GOT3 (cell line): ENCODE measurements at regions not wholly inside any gene's neighbourhood (a gene's known extent, or its start where the extent isn't known, plus 50 kb on each side); places are given as distances from the start of the nearest gene placed in this dataset.
A peak's percentile ranks its signal among the peaks of the same experiment; 100 is the strongest.
"Not testable (repeated sequence)": the region's sequence is repeated elsewhere in the genome, so short reads cannot be mapped to it uniquely, and the experiment has no call there.

Experiments used
- DNase-seq: peaks from one replicate; lab custom pipeline; 2025; ENCODE audit warnings: mixed read lengths; lab: John Stamatoyannopoulos, UW

- no peak for DNase-seq
Measured at GRCh38 chr15:100720406-100720967, 118.1 kb downstream of the ASB7 start.

DNA sequence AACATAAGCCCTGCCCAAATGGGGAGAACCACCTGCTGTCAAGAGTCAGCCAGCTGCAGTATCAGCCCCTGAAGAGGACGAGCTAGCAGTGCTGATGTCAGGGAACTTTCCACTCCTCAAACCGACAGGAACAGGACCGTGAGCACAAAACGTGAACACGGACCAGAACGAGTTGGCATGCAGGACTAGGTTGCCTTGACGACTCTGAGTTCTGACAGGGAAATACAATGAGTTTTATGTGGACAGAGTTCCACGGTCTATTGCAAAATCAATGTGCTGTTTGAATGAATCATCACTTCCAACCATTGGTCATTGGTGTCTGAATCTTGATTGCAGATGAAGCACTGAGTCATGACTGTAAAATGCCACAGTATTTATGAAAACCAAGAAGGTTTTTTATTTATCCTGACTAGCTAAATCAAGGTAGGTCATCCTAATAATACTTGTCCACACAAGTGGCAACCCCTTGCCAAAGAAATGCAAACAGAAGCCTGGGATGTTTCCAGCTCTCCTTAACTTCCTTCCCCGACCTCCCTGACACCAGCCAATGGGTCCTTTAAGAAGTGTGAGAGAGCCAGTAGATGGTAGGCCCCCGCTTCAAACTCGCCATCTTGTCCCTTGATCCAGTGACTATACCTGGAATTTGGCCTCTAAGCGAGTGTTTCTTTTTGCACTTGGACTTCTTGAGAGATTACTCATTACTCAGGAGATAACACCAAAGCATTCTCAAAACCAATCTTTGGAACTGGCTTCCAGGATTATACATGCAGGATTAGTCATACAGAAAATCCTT lies 119.6 kb downstream of the ASB7 start:
- peak; percentile 58 for DNase-seq

- no peak for DNase-seq
Measured at GRCh38 chr15:100722551-100723314, 120.3 kb downstream of the ASB7 start.

DNA sequence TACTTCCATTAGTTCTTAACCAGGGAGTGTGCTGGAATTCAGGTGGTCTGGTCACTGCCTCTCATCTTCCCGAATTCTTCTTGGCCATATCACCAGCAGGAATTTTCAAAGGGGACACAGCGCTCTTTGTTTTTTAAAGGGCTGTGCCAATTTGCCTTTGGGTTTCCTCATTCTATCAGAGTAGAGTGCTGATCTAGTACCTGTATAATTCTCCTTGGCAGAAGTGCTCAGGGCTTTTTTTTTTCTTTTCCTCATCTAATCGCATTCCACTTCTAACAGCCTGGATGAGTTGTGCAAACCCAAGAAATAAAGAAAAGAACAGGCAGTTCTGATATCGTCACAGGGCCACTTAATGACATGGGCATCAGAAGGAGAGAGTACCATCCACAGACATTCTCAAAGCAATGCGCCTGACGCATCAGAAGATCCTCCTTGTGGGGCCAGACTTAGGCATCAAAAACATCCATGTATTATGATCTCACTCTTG lies 121.0 kb downstream of the ASB7 start:
- no peak for DNase-seq

GRCh38 chr15:100725121-100726069 lies 123.0 kb downstream of the ASB7 start:
- DNase-seq = no peak

DNA sequence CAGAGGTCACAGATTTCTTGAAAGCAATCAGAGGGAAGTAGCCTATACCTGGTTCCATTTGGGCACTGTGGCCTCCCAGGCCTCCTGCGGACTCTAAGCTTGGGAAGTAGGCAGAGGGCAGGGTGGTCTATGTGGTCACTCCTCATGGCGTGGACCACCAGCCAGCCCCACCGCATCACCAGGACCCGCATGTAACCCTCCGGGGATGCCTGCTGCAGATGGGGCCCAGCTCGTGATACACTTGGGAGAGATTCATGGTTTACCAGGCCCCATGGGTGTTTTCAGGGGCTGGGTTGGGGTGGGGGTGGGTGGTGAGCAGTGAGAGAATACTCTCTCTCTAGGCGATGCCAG lies 123.7 kb downstream of the ASB7 start:
- no peak for DNase-seq

GRCh38 chr15:100726421-100727190 lies 124.2 kb downstream of the ASB7 start:
- no peak for DNase-seq

DNA sequence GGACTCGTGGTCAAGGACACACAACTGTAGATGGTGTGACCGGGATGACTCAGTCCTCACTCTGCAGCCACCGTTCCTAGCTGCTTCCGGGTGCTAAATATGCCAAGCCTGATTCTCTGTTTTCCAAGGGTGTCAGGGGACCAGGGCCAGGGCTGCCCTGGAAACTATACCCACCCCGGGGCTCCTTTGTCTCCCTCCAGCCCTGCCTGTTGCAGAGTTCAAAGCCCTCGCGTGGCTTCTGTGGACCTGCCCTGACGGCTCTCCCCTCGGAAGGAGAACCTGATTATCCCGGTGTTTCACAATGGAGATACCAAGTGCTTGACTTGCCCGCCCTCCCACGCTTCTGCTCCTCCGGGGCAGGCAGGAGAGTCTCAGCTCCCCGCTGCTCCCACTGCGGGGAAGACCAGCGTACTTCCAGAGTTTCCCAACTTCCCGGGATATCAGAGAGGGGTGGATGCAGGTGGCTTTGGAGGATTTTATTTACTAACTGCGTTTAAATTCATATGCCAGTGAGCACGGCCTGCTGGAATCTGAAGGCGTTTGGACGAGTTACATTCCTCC lies 125.0 kb downstream of the ASB7 start:
- DNase-seq = no peak

- DNase-seq = no peak
Measured at GRCh38 chr15:100728371-100729201, 126.2 kb downstream of the ASB7 start.

GRCh38 chr15:100729461-100729860 lies 127.1 kb downstream of the ASB7 start:
- no peak for DNase-seq

GRCh38 chr15:100730129-100730528 lies 127.7 kb downstream of the ASB7 start:
- no peak for DNase-seq

DNA sequence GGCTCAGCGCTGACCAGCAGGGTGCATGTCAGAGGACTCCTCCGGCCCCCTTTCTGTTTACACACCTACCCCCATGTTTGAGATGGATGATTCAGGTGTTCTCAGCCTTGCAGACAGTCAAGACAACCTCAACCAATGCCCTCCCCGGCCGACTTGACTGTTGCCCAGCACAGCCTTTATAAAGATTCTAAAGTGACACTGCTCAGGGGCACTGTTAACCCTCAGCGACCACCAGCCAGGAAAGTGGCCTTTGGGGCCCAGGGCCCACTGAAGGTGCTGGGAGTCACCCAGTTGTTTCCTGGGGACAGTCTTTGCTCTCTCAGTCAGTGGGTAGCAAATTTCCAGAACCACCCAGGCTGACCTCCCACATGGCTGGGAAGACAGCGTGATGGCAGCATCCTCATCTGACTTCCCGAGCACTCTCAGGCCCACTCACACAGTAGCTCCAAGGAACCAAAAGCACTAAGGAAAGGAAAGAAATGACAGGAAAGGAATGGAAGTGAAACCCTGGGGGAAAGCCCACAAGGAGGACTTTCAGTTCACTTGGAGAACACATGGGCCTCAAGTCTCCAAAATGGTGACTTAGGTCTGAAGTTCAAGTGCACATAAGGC lies 128.4 kb downstream of the ASB7 start:
- no peak for DNase-seq

- DNase-seq = no peak
Measured at GRCh38 chr15:100731267-100732152, 129.1 kb downstream of the ASB7 start.

DNA sequence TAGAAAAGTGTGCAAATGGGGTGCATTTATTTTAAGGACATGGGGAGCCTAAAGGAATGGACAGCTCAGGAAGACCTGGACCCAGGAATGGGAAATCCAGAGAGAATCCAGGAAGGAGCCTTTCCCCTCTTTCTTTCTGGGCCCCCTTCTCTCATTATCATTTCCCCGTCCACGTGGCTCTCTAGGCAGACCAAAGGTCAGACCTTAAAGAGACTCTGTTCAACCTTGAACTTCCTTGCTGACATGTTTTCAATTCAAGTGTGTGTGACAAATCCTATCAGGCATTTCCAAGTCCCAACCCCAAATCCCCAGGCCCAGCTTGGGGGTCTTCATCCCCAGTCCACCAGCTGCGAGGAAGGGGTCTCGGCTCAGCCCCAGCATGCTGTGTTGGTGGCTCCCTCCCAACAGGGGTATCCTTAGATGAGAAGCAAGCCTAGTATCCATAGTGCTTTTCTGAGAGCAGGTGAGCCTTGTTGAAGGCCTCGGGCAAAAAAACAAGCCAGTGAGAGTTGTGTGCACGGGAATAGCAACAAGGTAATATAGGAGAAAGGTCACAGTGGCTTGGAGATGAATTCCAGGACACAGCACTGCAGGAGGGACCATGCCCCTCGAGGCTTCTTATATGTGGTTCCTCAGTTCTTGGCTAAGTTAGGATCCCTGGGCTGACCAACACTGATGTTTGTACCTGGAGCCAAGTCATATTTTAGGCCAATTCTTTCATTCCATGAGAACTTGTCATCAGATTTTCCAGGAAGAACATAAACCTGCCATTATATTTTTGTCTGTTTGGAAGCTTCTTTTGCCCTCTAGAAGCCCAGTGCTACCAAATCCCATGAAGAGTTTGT lies 130.0 kb downstream of the ASB7 start:
- DNase-seq = no peak

GRCh38 chr15:100733101-100733842 lies 130.9 kb downstream of the ASB7 start:
- no peak for DNase-seq

DNA sequence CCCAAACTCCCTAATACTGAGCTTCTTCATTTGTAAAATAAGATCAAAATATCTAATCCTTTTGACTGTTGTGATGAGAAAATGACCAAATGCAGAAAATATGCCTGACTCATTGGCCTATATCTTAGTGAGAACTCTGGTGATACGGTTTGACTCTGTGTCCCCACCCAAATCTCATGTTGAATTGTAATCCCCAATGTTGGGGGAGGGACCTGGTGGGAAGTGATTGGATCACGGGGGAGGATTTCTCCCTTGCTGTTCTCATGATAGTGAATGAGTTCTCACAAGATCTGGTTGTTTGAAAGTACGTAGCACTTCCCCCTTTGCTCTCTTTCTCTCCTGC lies 131.4 kb downstream of the ASB7 start:
- not testable (repeated sequence) for DNase-seq

GRCh38 chr15:100734586-100734985 lies 132.2 kb downstream of the ASB7 start:
- no peak for DNase-seq
